GM19455 (cell line): ENCODE measurements at regions not wholly inside any gene's neighbourhood (a gene's known extent, or its start where the extent isn't known, plus 50 kb on each side); places are given as distances from the start of the nearest gene placed in this dataset.
"Not testable (repeated sequence)": the region's sequence is repeated elsewhere in the genome, so short reads cannot be mapped to it uniquely, and the experiment has no call there.

ENCODE experiments used
- ATAC-seq: cut with Tn5 transposase; IDR thresholded peaks from one replicate; pipeline ENCODE4 v1.9.1; 2021; ENCODE audit not compliant: unreplicated experiment

- no peak for ATAC-seq
These were observed 129.7 kb downstream of the RTP5 start for GRCh38 chr2:241999184-241999583.

DNA sequence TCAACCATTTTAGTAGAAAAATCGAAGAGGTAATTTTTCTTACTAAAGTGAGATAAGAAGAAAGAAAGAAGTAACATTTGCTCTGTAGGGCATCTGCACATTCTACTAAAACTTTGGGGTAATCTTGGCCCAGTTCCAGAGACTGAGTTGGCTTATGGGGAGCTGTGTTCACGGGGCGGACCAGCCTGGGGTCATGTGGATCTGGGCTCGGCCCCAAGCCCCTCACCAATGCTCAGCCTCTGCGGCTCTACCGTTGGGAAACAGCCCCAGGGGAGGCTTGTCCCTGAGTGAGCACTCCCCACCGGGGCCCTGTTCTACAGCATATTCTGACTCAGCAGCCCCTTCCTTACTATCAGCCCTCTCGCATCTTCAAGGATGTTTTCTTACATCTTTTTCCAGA is 132.3 kb downstream of the RTP5 start:
- no peak for ATAC-seq

DNA sequence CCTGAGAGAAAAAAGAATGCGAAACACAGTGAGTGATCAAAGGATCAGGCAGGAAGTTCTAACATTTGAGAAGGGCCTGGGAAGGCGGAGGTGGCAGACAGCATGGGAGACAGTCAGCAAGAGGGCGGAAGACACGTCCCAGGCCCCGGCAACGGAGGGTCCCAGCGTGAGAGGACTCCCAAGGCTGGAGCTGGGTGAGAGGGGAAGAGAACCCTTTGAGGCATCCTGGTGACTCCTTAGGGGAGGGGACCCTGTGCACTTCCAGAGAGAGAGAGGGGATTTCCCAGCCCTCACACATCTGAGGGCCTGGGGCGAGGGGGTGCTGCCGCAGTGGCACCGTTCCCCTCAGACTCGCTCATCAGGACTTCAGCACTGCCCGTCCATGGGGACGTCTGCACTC is 133.4 kb downstream of the RTP5 start:
- no peak for ATAC-seq

DNA sequence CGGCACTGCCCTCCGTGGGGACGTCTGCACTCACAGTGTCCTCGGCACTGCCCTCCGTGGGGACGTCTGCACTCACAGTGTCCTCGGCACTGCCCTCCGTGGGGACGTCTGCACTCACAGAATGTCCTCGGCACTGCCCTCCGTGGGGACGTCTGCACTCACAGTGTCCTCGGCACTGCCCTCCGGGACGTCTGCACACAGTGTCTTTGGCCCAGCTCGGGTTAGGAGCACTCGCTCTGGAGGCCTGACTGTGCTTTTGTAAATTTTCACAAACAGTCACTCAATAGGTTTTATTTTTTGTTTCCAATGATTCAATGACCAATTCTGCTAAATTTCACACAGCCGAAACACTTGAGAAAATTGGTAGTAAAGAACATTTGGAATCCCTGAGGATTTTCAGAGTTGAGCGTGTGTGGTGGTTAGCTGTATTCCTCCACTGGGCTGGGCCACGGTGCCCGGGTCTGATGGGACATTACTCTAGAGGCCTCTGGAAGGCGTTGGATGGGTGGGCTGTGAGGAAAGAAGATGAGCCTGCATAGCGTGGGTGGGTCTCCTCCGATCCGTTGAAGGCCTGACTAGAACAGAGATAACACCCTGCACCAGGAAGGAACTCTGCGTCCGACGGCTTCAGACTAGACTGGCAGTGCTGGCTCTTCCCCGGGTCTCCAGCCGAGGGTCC is 134.8 kb downstream of the RTP5 start:
- no peak for ATAC-seq

GRCh38 chr2:242004902-242005230 is 135.3 kb downstream of the RTP5 start:
- ATAC-seq = no peak

DNA sequence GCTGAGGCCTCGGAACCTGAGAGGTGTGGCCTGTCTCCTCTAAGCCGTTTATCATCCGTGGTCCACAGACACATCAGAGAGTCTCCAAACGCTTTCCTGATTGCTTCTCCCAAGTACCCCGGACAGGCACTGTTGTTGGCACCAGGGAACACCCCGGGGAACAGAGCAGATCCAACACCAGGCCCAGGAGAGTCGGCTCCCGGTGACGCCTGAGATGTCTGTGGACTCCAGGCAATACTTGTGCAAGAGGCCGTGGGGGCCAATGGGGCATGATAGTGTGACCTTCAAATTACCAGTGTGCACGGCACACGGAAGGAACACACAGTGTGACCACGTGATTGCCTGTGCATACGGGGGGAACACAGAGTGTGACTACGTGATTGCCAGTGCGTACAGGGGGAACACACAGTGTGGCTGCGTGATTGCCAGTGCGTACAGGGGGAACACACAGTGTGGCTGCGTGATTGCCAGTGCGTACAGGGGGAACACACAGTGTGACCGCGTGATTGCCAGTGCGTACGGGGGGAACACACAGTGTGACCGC is 136.6 kb downstream of the RTP5 start:
- ATAC-seq = not testable (repeated sequence)

GRCh38 chr2:242008908-242009307 is 139.4 kb downstream of the RTP5 start:
- not testable (repeated sequence) for ATAC-seq

DNA sequence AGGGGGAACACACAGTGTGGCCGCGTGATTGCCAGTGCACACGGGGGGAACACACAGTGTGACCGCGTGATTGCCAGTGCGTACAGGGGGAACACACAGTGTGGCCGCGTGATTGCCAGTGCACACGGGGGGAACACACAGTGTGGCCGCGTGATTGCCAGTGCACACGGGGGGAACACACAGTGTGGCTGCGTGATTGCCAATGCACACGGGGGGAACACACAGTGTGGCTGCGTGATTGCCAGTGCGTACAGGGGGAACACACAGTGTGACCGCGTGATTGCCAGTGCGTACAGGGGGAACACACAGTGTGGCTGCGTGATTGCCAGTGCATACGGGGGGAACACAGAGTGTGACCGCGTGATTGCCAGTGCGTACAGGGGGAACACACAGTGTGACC is 140.3 kb downstream of the RTP5 start:
- not testable (repeated sequence) for ATAC-seq

GRCh38 chr2:242010252-242011166 is 141.0 kb downstream of the RTP5 start:
- ATAC-seq = not testable (repeated sequence)

GRCh38 chr2:242011167-242011513 is 141.6 kb downstream of the RTP5 start:
- no peak for ATAC-seq

- ATAC-seq = no peak
These were observed 142.0 kb downstream of the RTP5 start for GRCh38 chr2:242011516-242011915.

DNA sequence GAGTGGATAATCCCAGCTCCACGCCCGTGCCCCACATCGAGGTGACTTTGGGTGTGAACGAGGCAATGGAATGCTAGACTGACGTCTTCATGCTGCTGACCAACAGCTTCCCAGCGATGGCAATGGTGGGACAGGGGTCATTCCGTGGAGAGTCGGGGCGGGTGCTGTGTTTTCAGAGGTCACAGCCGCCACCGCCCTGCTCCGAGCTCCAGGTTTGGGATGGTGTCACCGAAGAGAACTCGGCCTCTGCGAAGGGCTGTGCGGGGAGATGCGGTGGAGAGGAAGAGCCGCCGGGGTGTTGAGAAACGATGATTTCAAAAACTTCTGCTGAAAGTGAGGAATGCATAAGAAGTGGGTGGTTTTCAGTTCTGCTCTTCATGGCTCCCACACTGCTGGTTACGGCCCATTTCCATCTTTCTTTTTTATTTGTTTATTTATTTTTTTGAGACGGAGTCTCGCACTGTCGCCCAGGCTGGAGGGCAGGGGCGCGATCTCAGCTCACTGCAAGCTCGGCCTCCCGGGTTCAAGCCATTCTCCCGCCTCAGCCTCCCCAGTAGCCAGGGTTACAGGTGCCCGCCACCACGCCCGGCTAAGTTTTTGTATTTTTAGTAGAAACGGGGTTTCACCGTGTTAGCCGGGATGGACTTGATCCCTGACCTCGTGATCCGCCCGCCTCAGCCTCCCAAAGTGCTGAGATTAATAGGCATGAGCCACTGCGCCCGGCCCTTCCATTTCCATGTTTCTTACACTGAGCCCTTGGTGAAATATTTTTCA is 142.6 kb downstream of the RTP5 start:
- no peak for ATAC-seq

DNA sequence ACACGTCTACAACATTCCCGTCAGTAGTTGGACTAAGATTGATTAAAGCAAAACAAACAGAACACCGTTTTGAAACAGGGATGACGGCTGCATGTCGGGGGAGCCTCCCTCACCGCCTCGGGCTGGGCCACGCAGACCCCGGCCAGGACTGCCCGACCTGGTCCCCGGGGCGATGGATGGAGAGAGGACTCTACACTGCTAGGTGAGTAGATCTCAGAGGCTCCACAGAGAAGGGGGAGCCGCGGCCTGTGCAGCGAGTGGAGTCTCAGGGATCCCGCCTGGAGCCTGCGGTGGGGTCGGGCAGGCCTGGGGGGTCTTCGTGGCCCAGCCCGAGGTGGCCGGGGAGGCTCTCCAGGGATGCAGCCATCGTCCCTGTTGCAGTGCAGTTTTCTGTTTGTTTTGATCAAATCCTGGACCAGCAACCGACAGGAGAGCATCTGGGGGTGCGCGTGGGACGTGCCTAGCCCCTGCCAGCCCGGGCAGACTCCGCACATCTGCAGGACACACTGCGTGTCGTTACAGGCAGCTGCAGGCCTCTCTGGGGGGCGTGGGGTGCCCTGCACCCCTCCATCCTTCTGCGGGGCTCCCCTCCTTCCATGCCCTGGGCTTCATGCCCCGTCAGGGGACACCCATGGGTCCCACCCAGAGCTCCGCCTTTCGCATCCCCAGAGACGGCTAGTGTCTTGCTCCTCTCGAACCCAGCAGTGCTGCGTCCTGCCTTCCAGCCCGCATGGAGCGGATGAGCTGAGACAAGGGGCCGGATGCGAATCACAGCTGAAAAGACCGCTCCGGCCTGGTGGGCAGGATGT is 143.6 kb downstream of the RTP5 start:
- no peak for ATAC-seq

GRCh38 chr2:242013771-242014170 is 144.2 kb downstream of the RTP5 start:
- no peak for ATAC-seq

GRCh38 chr2:242015108-242016065 is 145.9 kb downstream of the RTP5 start:
- no peak for ATAC-seq

DNA sequence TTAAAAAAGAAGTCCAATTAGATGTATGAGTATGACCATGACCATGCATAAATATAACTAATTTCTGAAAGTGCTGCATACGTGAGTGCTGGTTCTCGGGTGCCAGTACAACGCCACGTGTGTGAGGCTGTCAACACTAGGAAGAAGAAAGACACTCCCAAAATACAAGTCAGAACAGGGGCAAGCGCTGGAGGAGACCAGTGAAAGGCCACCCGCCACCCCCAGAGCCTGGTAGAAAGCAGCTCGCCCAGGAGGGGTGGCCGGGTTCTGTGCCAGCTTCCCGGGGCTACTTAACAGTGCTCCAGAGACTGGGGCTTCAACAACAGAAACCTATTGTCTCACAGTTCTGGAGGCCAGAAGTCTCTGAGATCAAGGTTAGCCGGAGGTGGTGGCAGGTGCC is 147.6 kb downstream of the RTP5 start:
- ATAC-seq = no peak

DNA sequence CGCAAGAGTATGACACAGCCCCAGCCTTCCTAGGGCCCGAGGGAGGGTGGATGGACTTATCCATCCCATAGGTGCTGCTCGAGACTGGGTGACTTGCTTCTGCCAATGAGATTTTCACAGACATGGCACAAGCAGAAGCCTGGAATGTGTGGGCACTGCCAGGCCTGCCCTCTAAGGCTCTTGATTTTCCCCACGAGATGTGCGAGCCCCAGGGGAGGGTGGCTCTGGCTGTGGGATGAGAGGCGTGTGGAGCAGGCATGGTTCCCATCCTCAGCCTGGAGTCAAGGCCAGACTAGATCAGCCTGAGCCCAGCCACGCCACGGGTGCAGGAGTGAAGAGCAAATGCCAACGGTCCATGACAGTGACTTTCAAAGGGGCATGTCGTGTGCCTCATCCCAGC is 148.9 kb downstream of the RTP5 start:
- not testable (repeated sequence) for ATAC-seq

DNA sequence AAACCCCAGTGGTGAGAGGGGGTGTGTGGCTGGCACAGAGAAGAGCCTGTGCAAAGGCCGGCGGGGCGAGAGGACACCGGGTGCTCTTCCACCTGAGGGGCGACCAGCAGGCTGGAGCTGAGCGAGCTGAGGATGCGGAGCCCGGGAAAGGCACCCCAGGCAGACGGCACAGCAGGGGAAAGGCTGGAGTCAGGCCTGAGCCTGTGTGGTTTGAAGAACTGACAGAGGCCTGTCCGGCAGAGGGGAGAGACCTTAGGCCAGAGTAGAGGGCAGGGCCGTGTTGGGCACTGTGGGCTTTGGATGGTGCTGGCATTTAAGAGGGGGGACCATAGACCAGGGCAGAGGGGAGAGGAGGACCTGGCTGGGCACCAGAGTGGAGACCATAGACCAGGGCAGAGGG is 149.8 kb downstream of the RTP5 start:
- ATAC-seq = no peak

GRCh38 chr2:242020196-242021004 is 150.9 kb downstream of the RTP5 start:
- no peak for ATAC-seq
